Fibroblast of lung (primary cell): ENCODE measurements at regions not wholly inside any gene's neighbourhood (a gene's known extent, or its start where the extent isn't known, plus 50 kb on each side); places are given as distances from the start of the nearest gene placed in this dataset.
"Not testable (repeated sequence)": the region's sequence is repeated elsewhere in the genome, so short reads cannot be mapped to it uniquely, and the experiment has no call there.

ENCODE experiments used
- DNase-seq, 2 donors: peaks; one replicate each; pipeline versions ENCODE4 v3.0.0 to v3.0.0-alpha.2; 2010; ENCODE audit warnings: low read depth in 2 of 2
- H2AFZ ChIP-seq: 2 replicates; pipeline ENCODE4 v1.5.1; 2012; ENCODE audit warnings: low read length, control low read depth, inconsistent platforms
- H3K27ac ChIP-seq: 2 replicates; pipeline ENCODE4 v1.5.1; 2011; ENCODE audit warnings: low read length, control low read depth; ENCODE audit not compliant: insufficient read depth
- H3K27me3 ChIP-seq: 2 replicates; pipeline ENCODE4 v1.5.1; 2011; ENCODE audit warnings: mild to moderate bottlenecking, low read length; ENCODE audit not compliant: control insufficient read depth, insufficient read depth
- H3K36me3 ChIP-seq: 2 replicates; pipeline ENCODE4 v1.5.1; 2011; ENCODE audit warnings: low read length; ENCODE audit not compliant: control insufficient read depth, insufficient read depth
- H3K4me1 ChIP-seq: 2 replicates; pipeline ENCODE4 v1.5.1; 2011; ENCODE audit warnings: low read length; ENCODE audit not compliant: control insufficient read depth, insufficient read depth; ENCODE audit errors: extremely low read depth
- H3K4me2 ChIP-seq: 2 replicates; pipeline ENCODE4 v1.5.1; 2011; ENCODE audit warnings: low read length, control low read depth; ENCODE audit not compliant: insufficient read depth; ENCODE audit errors: extremely low read depth
- H3K4me3 ChIP-seq, 4 experiments: fragments of 200-600 bp in 1 of 4; sonication (generic) in 1 of 4; replicated peaks in 1 of 4; 2 replicates each; pipeline ENCODE4 v1.5.1; 2011 to 2016; ENCODE audit warnings: low read length in 4 of 4, low read depth in 3 of 4, mild to moderate bottlenecking in 3 of 4, control low read depth in 2 of 4, inconsistent platforms in 1 of 4, mixed read lengths in 1 of 4; ENCODE audit not compliant: insufficient read depth in 1 of 4; ENCODE audit errors: control extremely low read depth in 1 of 4
- H3K79me2 ChIP-seq: 2 replicates; pipeline ENCODE4 v1.5.1; 2012; ENCODE audit warnings: mild to moderate bottlenecking, low read length, inconsistent platforms; ENCODE audit not compliant: control insufficient read depth, insufficient read depth
- H3K9ac ChIP-seq: 2 replicates; pipeline ENCODE4 v1.5.1; 2011; ENCODE audit warnings: mild to moderate bottlenecking, low read length, control low read depth; ENCODE audit not compliant: insufficient read depth
- H3K9me3 ChIP-seq: 2 replicates; pipeline ENCODE4 v1.5.1; 2012; ENCODE audit warnings: low read depth, low read length; ENCODE audit not compliant: control insufficient read depth, insufficient read depth
- H4K20me1 ChIP-seq: 2 replicates; pipeline ENCODE4 v1.5.1; 2011; ENCODE audit warnings: low read length; ENCODE audit not compliant: control insufficient read depth, insufficient read depth; ENCODE audit errors: extremely low read depth
- EZH2 ChIP-seq: IDR thresholded peaks from 2 replicates; pipeline ENCODE4 v1.5.1; 2012; ENCODE audit warnings: low read length, control low read depth, mild to moderate bottlenecking; ENCODE audit errors: missing control alignments
- TF ChIP-seq, protein P1 (sequence below), 2 donors: IDR thresholded peaks in 1 of 2; conservative IDR thresholded peaks in 1 of 2; 1 replicate in 1 of 2; 2 replicates in 1 of 2; pipeline ENCODE4 v1.5.1; 2011 to 2012; ENCODE audit warnings: low read length in 2 of 2, control low read depth in 1 of 2, inconsistent platforms in 1 of 2, low read depth in 1 of 2, mild to moderate bottlenecking in 1 of 2

- DNase-seq = no peak
- no peaks in the 10 kb centered on the region for H3K9me3 ChIP-seq
Measured at GRCh38 chr4:105067431-105067830, 79.2 kb upstream of the TET2 start.

DNA sequence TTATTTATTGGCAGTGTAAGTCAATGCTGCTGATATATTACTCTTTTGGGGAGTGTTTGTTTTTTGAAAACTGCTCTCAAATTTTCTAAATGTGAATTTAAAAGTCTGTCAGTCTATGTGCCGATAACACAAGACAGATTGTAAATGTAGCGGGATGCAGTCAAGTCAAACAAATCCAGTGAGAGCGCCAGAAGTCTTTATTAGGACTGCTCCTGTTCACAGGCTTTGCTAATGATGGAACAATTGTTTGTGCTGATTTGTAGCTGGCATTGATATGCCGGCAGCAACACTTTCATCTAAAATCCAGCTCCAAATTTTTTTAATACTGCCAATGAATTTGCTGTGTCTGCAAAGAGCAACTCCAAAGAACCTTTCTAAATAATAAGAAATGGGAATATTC lies 78.7 kb upstream of the TET2 start:
- no peaks in the 10 kb centered on the region for H3K27me3 ChIP-seq
- no peaks in the 10 kb centered on the region for H3K79me2 ChIP-seq
- H4K20me1 ChIP-seq = no peaks in the 10 kb centered on the region
- no peak overlapping the region for H3K4me2 ChIP-seq
- no peak for DNase-seq
- no peak overlapping the region for H2AFZ ChIP-seq
- no peak overlapping the region for H3K9ac ChIP-seq
- no peaks in the 10 kb centered on the region for H3K9me3 ChIP-seq
- H3K27ac ChIP-seq = no peak overlapping the region
- TF ChIP-seq, protein P1, sequence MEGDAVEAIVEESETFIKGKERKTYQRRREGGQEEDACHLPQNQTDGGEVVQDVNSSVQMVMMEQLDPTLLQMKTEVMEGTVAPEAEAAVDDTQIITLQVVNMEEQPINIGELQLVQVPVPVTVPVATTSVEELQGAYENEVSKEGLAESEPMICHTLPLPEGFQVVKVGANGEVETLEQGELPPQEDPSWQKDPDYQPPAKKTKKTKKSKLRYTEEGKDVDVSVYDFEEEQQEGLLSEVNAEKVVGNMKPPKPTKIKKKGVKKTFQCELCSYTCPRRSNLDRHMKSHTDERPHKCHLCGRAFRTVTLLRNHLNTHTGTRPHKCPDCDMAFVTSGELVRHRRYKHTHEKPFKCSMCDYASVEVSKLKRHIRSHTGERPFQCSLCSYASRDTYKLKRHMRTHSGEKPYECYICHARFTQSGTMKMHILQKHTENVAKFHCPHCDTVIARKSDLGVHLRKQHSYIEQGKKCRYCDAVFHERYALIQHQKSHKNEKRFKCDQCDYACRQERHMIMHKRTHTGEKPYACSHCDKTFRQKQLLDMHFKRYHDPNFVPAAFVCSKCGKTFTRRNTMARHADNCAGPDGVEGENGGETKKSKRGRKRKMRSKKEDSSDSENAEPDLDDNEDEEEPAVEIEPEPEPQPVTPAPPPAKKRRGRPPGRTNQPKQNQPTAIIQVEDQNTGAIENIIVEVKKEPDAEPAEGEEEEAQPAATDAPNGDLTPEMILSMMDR (conservative IDR thresholded peaks at IDR 0.05 in 1 of 2, IDR thresholded peaks at IDR 0.05 in 1 of 2; ENCODE audit: low read depth in 1 of 2, low read length in 2 of 2) = no peak
- no peak overlapping the region for H3K4me3 ChIP-seq
- H3K36me3 ChIP-seq = no peaks in the 10 kb centered on the region
- no peaks in the 10 kb centered on the region for H3K4me1 ChIP-seq

More at GRCh38 chr4:105067431-105067830, 79.2 kb upstream of the TET2 start:
- Histone ChIP-seq H2AFZ (no peak overlapping the region), H3K79me2 (no peaks in the 10 kb centered on the region), H3K27ac (no peak overlapping the region), H3K9ac (no peak overlapping the region), H4K20me1 (no peaks in the 10 kb centered on the region), H3K4me2 (no peak overlapping the region), H3K27me3 (no peaks in the 10 kb centered on the region), H3K4me3 (no peak overlapping the region), H3K36me3 (no peaks in the 10 kb centered on the region), H3K4me1 (no peaks in the 10 kb centered on the region)
- TF ChIP-seq EZH2 = no peak
- TF ChIP-seq, protein P1 (conservative IDR thresholded peaks at IDR 0.05 in 1 of 2, IDR thresholded peaks at IDR 0.05 in 1 of 2; ENCODE audit: low read depth in 1 of 2, low read length in 2 of 2) = no peak

- no peak for DNase-seq
- H3K4me1 ChIP-seq = no peaks in the 10 kb centered on the region
- no peaks in the 10 kb centered on the region for H3K36me3 ChIP-seq
- H3K27ac ChIP-seq = no peak overlapping the region
- H3K4me3 ChIP-seq = no peak overlapping the region
- H2AFZ ChIP-seq = no peak overlapping the region
- no peak for TF ChIP-seq EZH2
- TF ChIP-seq, protein P1 (conservative IDR thresholded peaks at IDR 0.05 in 1 of 2, IDR thresholded peaks at IDR 0.05 in 1 of 2; ENCODE audit: low read depth in 1 of 2, low read length in 2 of 2) = no peak
- H3K4me2 ChIP-seq = no peak overlapping the region
- H3K79me2 ChIP-seq = no peaks in the 10 kb centered on the region
- no peak overlapping the region for H3K9ac ChIP-seq
- H3K27me3 ChIP-seq = no peaks in the 10 kb centered on the region
- H4K20me1 ChIP-seq = no peaks in the 10 kb centered on the region
- no peaks in the 10 kb centered on the region for H3K9me3 ChIP-seq
Measured at GRCh38 chr4:105068516-105068915, 78.2 kb upstream of the TET2 start.

DNA sequence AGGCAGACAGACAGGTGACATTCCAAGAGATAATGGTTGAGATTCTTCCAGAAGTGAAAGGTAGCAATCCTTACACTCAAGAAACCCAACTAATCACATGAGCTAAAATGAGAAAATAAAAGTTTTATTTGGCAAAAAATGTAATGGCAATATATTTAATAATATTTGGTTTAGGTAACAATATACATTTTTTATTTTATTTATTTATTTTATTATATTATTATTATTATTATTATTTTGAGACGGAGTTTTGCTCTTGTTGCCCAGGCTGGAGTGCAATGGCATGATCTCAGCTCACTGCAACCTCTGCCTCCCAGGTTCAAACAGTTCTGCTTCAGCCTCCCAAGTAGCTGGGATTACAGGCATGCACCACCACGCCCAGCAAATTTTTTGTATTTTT lies 74.6 kb upstream of the TET2 start:
- H4K20me1 ChIP-seq, H3K9me3 ChIP-seq, H3K27me3 ChIP-seq, H3K4me3 ChIP-seq, H3K27ac ChIP-seq, H3K79me2 ChIP-seq, DNase-seq, H3K4me2 ChIP-seq, H3K36me3 ChIP-seq, H3K4me1 ChIP-seq, H3K9ac ChIP-seq, H2AFZ ChIP-seq: not testable (repeated sequence)
